ENCODE measurements at regions not wholly inside any gene's neighbourhood (a gene's known extent, or its start where the extent isn't known, plus 50 kb on each side); places are given as distances from the start of the nearest gene placed in this dataset.
A peak's percentile ranks its signal among the peaks of the same experiment; 100 is the strongest.

- TF ChIP-seq POLR2A (IDR thresholded peaks at IDR 0.05) (no peak), CTCF (IDR thresholded peaks at IDR 0.05) (peak in 1 of 6 experiments; percentile 21)
These were observed 337.8 kb downstream of the BTBD3 start for GRCh38 chr20:12255461-12255970.
